ENCODE measurements at regions not wholly inside any gene's neighbourhood (a gene's known extent, or its start where the extent isn't known, plus 50 kb on each side); places are given as distances from the start of the nearest gene placed in this dataset.

DNA sequence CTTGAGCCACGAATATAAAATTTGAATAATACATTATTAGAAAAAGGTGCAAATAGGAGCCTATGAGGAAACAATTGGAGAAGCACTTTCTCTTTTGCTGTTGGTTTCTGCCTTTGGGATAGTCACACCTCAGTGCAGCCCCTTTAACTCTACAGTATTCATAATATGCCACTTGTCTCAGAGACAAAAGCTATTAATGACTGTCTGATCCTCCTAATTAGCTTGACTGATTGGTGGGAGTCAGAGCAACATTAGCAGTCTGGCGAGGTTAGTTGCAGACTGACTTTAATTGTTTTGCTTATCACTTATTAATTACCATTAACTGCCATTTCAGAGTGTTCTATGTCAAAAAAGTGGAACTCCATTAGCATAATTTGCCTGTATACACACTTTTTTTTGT is 225.0 kb upstream of the ARHGEF26 start:
- BruUV-seq (replicated peaks), result no TSS peak
- POLR2A ChIA-PET, result no interaction called here
- Histone ChIP-seq H3K9ac (replicated peaks; ENCODE audit: extremely low read depth, insufficient read depth, low read length) (no peak overlapping the region), H3K27ac (ENCODE audit: insufficient read depth, low read depth, low read length) (no peak overlapping the region), H2AFZ (ENCODE audit: low read depth, low read length) (no peak overlapping the region), H3K4me3 (replicated peaks in 1 of 3; ENCODE audit: insufficient read depth in 1 of 3, low read depth in 1 of 3, low read length in 3 of 3) (no peak overlapping the region), H3K9me3 (replicated peaks; ENCODE audit: control insufficient read depth, insufficient read depth, low read length) (no peaks in the 10 kb centered on the region), H3K79me2 (ENCODE audit: control insufficient read depth, insufficient read depth, low read length) (no peaks in the 10 kb centered on the region), H3K4me1 (ENCODE audit: control insufficient read depth, extremely low read depth, insufficient read depth, low read length) (peaks cover 8% of the 10 kb centered on the region), H3K27me3 (ENCODE audit: control insufficient read depth in 2 of 2, insufficient read depth in 2 of 2, low read length in 2 of 2) (no peaks in the 10 kb centered on the region), H4K20me1 (replicated peaks; ENCODE audit: control insufficient read depth, extremely low read depth, insufficient read depth, low read length) (no peaks in the 10 kb centered on the region), H3K9me1 (replicated peaks; ENCODE audit: control insufficient read depth, extremely low read depth, insufficient read depth, low read length) (no peaks in the 10 kb centered on the region), H3K36me3 (ENCODE audit: control insufficient read depth in 2 of 2, extremely low read depth in 1 of 2, insufficient read depth in 2 of 2, low read length in 2 of 2) (no peaks in the 10 kb centered on the region), H3K4me2 (ENCODE audit: insufficient read depth, low read length) (no peak overlapping the region)
- CTCF ChIA-PET, result no interaction called here
- dilution Hi-C loops (cut with MboI; ENCODE audit: extremely low pct_ligation_motif_present, low sequenced_read_pairs) (no loop called here), intact Hi-C loops (cut with micrococcal nuclease) (loop anchor here (10.0 kb wide), 1 partner anchor 731 kb away; the partner anchor contains the start of gene RAP2B)
- FAIRE-seq (no peak), DNase-seq (ENCODE audit: low read depth, low spot score) (no peak)
- no peak for TF ChIP-seq MYC (IDR thresholded peaks at IDR 0.05; ENCODE audit: low read depth, low read length)
- TF ChIP-seq GATA2 (IDR thresholded peaks at IDR 0.05; ENCODE audit: insufficient read depth, insufficient read length, low read depth, low read length), result no peak
- TF ChIP-seq, protein P1, sequence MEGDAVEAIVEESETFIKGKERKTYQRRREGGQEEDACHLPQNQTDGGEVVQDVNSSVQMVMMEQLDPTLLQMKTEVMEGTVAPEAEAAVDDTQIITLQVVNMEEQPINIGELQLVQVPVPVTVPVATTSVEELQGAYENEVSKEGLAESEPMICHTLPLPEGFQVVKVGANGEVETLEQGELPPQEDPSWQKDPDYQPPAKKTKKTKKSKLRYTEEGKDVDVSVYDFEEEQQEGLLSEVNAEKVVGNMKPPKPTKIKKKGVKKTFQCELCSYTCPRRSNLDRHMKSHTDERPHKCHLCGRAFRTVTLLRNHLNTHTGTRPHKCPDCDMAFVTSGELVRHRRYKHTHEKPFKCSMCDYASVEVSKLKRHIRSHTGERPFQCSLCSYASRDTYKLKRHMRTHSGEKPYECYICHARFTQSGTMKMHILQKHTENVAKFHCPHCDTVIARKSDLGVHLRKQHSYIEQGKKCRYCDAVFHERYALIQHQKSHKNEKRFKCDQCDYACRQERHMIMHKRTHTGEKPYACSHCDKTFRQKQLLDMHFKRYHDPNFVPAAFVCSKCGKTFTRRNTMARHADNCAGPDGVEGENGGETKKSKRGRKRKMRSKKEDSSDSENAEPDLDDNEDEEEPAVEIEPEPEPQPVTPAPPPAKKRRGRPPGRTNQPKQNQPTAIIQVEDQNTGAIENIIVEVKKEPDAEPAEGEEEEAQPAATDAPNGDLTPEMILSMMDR (IDR thresholded peaks at IDR 0.05; ENCODE audit: extremely low read depth in 1 of 2, insufficient read depth in 1 of 2, low read depth in 1 of 2, low read length in 2 of 2), result no peak
- no peak for TF ChIP-seq EZH2 (IDR thresholded peaks at IDR 0.05; ENCODE audit: borderline replicate concordance, low read depth, low read length, severe bottlenecking)
- no peak for TF ChIP-seq JUN (IDR thresholded peaks at IDR 0.05; ENCODE audit: borderline replicate concordance, insufficient read depth, insufficient read length, low read depth)
- no peak for TF ChIP-seq POLR2AphosphoS5 (IDR thresholded peaks at IDR 0.05; ENCODE audit: insufficient read depth, low read depth, low read length)
- no peak for TF ChIP-seq POLR2A (IDR thresholded peaks at IDR 0.05; ENCODE audit: low read depth, low read length)
- no peak for TF ChIP-seq FOS (IDR thresholded peaks at IDR 0.05; ENCODE audit: borderline replicate concordance, insufficient read depth, low read length)
- TF ChIP-seq, protein P2, sequence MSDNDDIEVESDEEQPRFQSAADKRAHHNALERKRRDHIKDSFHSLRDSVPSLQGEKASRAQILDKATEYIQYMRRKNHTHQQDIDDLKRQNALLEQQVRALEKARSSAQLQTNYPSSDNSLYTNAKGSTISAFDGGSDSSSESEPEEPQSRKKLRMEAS (IDR thresholded peaks at IDR 0.05; ENCODE audit: insufficient read depth, insufficient read length), result no peak
